Stimulated activated CD4-positive, alpha-beta T cell treated with anti-CD3 and anti-CD28 coated beads, Interleukin-2, amount 100 ng/mL, for 48 hours (primary cell): ENCODE measurements at regions not wholly inside any gene's neighbourhood (a gene's known extent, or its start where the extent isn't known, plus 50 kb on each side); places are given as distances from the start of the nearest gene placed in this dataset.

ENCODE experiments used
- DNase-seq, 2 donors: peaks; one replicate each; pipeline ENCODE4 v3.0.0-alpha.2; 2020

DNA sequence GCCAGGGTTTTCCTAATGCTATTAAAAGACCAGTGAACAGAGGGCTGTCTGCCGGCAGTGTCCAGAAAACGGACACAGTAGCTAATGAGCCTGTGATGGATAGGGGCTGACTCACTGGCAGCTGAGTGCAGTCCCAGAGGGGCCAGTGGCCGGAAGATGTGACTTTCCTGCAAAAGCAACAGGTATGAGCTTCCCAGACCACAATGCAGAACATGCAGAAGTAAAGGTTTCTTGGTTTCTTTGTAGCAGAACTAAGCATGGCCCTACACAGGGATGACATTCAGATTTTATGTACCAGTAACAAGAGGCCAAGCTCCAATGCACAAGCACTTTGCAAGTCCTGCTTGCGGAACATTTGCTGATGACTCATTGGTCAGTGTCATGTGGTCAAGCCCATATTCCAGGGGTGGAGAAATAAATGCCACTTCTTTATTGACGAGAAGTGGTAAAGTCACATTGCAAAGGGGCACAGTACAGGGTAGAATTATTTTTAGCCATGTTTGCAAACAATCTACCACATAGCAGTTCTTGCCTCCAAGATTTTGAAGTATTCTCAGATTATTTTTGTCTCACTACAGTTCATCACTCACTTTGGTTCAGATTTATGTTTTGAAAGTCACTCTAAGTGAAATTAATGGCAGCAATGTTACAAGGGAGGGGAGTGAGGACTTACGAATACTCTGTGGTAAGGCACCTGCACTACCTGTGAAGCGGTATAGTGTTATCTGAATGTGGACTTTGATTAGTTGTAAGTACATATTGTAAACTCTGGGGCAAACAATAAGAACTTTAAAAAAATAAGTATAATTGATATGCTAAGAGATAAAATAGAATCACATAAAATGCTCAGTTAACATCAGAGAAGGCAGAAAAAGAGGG is 263.3 kb downstream of the ABHD5 start:
- DNase-seq, result no peak

DNA sequence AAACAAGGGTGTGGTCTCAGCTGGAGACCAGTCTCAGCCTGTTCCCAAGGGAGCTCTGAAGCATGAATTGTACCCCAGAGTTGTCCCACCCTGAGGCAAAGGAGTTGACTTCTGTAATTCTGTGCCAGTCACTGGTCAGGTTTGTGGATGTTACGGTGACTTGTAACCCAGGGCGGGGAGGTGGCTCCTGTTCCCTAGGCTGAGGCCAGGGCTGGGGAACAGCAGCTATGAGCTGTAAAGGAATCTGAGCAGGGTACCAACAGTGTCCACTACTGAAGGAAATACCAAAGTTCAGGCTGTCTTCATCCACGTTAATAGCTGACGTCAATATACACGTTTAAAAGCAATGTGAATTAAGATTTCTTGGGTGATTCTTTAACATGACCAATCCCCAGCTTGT is 266.2 kb downstream of the ABHD5 start:
- no peak for DNase-seq

DNA sequence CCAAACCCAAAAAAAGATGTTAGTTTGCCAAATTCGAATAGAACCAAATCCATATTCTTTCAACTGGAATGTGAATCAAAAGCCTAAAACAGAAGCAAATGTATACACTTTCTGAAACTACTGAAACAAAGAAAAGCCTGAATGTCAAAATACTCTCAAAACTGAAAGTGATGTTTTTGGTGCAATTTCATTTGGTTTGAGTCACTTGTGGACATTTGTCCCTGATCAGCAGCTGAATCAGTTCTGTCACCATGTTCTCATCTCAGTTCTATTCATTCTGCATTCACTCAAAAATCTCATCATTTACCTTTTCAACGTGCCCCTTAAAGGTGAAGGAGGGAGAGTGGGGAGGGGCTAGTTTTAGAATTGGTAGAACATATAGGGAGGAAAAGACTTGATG is 266.8 kb downstream of the ABHD5 start:
- no peak for DNase-seq

DNA sequence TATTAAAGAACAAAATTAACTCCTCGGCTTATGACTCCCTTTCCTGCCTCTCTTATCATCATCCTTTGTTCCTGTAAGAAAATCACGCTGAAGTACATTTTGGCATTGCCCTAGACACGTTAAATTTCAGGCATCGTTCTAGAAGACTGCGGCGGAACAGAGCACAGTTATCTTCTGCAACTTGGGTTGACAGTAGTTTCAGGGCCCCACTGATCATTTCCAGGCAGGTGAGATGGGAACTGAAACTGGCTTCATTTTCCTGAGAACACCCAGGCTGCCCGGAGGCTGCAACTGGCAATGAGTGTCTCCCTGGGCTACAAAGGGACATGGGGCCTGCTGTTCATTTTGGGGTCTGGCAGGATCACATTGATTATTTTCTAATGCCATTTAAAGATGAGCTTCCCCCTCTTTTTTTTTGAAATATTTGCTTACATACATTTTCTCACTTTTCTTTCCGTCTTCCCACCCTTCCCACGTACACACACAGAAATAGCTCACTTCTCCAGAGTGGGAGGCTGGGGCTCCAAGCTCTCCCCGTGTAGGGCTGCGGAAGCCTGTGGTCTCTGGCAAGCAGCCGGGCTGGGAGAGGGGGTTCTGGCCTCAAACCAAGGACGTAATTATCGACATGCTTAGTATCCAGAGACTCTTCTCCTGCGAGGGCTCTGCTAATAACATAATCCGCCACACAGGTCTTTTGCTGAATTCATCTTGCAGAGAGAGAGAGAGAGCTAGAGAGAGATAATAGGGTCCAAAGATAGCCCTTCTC is 267.4 kb downstream of the ABHD5 start:
- DNase-seq, result no peak

- DNase-seq, result no peak
Measured at GRCh38 chr3:43958973-43959372, 268.2 kb downstream of the ABHD5 start.

GRCh38 chr3:43959498-43960447 is 269.0 kb downstream of the ABHD5 start:
- DNase-seq, result no peak

- no peak for DNase-seq
Measured at GRCh38 chr3:43960448-43960840, 269.7 kb downstream of the ABHD5 start.

DNA sequence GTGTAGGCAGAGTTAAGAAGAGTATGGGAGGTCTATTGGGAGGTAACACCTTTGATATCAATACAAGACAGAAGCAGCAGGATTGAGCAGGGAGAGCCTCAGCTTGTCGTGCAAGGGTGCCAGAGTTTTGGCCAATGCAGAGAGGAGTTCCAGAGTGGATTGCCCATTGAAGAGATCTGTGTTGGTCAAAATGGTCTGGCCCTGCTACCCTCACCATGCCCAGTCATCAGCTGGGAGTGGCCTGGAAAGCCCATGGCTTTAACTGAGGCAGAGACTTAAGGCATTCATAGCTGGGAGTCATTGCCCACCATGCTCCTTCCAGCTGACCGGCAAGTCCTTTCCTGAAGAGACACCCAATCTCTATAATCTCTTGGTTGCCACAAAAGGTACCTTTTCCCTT is 271.3 kb downstream of the ABHD5 start:
- DNase-seq, result no peak

DNA sequence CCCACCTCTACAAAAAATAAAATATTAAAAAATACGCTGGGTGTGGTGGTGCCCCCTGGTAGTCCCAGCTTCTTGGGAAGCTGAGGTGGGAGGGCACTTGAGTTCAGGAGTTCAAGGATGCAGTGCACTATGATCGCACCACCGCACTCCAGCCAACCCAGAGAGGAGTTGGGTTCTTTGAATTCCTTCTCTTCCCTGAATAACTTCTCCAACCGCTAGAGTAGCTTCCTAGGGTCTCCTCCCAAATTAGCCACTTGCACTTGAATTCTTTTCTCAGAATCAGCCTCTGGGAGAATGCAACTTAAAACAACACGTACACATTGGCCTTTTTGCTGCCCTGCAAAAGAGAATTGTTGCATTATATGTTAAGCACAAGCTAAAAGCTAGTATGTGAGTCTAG is 272.5 kb downstream of the ABHD5 start:
- DNase-seq, result no peak

DNA sequence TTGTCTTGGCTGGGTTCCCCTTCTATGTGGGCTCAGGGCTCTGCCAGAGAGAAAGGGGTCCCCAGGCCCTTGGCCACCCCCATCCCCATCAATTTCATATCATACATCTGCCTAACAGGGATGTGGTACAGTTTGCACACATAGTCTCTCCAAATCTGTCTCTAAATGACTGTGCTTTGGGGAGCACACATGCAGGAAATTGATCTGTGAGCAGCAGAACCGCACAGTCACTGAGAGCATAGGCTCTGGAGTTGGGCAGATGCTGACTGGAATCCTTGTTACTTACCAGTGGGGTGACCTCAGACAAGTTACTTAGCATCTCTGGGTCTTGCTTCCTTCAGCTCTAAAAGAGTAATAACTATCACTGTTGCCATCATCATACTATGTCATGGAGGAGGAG is 273.9 kb downstream of the ABHD5 start:
- no peak for DNase-seq

DNA sequence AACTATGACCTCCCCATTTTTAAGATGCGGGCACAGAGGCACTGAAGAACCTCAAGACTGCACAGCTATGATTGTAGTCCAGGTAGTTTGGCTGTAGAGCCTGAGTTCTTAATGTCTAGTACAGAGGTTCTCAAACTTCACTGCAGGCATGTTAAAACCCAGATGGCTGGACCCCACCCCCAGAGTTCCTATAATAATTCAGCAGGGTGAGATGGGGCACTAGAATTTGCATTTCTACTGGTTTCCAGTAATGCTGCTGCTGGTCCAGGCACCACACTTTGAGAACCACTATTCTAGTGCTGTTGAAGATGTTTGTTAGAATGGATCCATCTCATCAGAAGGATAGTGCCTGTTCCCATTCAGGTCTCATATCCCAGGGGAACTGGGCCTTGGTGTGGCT is 274.9 kb downstream of the ABHD5 start:
- DNase-seq, result no peak

DNA sequence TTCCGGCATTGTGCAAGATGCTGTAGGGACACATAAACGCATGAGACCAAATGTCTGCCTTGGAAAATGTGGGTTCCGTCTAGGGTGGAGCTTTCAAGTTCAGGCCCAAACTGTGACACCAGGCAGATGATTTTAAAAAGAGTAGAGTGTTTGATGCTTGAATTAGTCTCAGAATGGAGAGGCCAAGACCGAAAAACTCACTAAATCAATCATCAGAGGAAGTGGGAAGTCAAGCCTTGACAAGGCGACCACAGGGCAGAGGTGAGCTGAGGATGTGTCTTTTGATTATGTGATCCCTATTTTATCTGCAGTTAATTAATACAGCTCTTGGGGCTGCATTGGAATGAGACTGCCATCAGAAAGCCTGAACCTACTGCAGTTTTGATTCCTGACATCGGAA is 275.4 kb downstream of the ABHD5 start:
- DNase-seq, result no peak

- DNase-seq, result no peak
Measured at GRCh38 chr3:43966530-43966929, 275.2 kb upstream of the TOPAZ1 start.

DNA sequence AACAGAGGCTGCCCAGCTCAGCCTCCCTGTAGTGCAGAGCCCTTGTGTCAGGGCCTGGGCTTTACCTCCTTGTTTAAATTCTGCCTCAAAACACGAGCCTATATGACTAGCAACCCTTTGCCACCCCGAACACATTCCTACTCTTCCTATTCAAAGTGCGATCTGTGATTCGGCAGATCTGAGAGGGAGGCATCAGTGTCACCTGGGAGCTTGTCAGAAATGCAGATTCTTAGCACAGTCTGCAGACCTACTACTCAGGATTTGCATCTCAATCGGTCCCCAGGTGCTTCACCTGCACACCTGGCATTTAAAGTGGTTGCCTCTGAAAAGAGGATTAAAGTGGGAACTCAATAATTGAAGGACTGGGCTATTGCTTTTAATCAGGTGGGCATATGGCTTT is 273.2 kb upstream of the TOPAZ1 start:
- no peak for DNase-seq

GRCh38 chr3:43969944-43970343 is 271.7 kb upstream of the TOPAZ1 start:
- DNase-seq, result no peak

DNA sequence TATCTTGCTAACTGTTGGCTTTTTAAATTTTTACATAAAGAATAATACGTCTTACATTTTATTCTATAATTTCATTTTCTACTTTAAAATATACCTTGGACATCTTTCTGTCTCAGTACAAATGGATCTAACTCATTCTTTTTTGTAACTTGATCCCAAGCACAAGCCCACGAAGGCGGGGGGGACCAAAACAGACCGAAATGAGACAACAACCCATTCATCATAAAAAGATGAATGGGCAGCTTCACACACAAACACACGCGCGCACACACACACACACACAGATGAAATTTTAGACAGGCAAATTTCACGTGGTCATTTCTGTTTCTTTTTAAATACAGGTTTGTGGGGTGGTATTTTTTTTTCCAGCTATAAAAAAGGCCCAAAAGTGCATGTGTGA is 271.3 kb upstream of the TOPAZ1 start:
- no peak for DNase-seq

- no peak for DNase-seq
Measured at GRCh38 chr3:43970920-43971319, 270.8 kb upstream of the TOPAZ1 start.

DNA sequence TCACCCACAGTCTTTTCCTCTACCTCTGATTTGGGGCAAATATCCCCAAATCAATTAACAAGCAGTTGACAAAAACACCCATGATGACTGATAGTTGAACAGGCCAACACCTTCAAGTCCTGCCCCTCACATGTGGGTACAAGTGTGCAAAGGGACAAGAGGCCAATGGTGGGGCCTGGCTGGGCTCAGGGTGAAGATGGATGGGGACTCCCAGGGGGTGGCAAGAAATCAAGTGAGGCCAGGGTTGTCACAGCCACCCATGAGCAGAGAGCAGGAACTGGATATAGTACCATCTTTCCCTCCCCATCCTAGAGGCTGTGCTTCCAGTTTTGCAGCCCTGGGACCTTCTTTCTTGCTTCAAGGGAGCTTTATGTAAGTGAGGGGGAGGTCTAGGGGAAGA is 270.2 kb upstream of the TOPAZ1 start:
- no peak for DNase-seq

GRCh38 chr3:43978708-43979107 is 263.0 kb upstream of the TOPAZ1 start:
- no peak for DNase-seq

DNA sequence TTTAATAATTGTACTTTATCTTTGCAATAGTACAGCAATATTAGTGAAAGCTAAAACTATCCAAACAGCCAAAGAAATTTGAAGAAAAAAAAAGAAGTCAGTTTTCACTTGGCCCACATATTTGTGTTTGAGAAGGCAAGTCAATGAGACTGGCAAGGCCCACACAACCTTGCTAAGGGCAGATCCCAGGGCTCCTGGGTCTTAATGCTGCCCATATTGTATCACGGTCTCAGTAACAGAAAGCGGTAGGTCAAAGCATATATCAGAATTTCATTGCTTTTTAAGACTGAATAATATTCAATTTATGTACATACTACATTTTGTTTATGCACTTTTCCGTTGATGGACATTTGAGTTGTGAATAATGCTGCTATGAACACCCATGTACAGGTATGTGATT is 262.0 kb upstream of the TOPAZ1 start:
- DNase-seq, result no peak

GRCh38 chr3:43994657-43995546 is 246.8 kb upstream of the TOPAZ1 start:
- no peak for DNase-seq
